ENCODE measurements at regions not wholly inside any gene's neighbourhood (a gene's known extent, or its start where the extent isn't known, plus 50 kb on each side); places are given as distances from the start of the nearest gene placed in this dataset.

DNA sequence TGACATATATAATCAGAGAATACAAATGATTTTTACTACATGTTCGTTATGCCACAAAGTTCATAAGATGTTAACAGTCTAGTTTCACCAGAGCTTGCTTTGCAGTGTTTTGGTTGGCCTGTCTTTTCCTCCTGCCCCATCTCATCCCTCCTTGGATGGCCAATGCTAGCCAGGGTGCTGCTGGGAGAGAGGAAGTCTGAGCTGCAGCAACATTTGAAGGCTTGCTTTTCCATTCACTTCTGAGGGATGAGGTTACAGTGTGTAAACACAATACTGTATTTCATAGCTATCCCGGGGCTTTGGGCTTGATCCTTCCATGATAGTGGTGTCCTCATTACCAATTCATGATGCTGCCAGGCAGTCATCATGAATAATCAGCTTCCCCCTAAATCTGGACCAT, 170.5 kb downstream of the RAB11FIP2 start:
- DNase-seq (ENCODE audit: low read depth) = no peak
- TF ChIP-seq, protein P1, sequence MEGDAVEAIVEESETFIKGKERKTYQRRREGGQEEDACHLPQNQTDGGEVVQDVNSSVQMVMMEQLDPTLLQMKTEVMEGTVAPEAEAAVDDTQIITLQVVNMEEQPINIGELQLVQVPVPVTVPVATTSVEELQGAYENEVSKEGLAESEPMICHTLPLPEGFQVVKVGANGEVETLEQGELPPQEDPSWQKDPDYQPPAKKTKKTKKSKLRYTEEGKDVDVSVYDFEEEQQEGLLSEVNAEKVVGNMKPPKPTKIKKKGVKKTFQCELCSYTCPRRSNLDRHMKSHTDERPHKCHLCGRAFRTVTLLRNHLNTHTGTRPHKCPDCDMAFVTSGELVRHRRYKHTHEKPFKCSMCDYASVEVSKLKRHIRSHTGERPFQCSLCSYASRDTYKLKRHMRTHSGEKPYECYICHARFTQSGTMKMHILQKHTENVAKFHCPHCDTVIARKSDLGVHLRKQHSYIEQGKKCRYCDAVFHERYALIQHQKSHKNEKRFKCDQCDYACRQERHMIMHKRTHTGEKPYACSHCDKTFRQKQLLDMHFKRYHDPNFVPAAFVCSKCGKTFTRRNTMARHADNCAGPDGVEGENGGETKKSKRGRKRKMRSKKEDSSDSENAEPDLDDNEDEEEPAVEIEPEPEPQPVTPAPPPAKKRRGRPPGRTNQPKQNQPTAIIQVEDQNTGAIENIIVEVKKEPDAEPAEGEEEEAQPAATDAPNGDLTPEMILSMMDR (IDR thresholded peaks at IDR 0.05; ENCODE audit: control insufficient read depth, extremely low read depth, insufficient read depth) = no peak
- no peak overlapping the region for H3K4me3 ChIP-seq (ENCODE audit: low read depth, low read length)

DNA sequence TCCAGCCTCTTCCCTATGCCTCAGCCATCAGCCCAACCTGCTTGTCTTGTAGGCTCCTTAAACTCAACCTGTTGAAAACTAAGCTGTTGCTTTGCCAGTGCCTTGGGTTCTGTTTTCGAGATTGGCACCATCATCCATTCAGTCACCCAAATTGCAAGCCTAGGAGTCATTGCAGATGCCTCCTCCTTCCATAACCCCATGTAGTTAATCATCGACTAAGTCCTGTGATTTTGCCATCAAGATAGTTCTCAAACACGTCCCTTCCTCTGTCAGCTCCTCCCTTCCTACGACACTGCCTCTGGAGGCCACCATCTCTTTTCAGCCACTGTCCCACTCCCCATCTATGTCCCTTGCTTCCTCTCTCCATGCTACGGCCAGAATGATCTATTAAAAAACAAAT, 168.1 kb downstream of the RAB11FIP2 start:
- H3K4me3 ChIP-seq (ENCODE audit: low read depth, low read length) = no peak overlapping the region
- TF ChIP-seq, protein P1 (IDR thresholded peaks at IDR 0.05; ENCODE audit: control insufficient read depth, extremely low read depth, insufficient read depth) = no peak
- no peak for DNase-seq (ENCODE audit: low read depth)

DNA sequence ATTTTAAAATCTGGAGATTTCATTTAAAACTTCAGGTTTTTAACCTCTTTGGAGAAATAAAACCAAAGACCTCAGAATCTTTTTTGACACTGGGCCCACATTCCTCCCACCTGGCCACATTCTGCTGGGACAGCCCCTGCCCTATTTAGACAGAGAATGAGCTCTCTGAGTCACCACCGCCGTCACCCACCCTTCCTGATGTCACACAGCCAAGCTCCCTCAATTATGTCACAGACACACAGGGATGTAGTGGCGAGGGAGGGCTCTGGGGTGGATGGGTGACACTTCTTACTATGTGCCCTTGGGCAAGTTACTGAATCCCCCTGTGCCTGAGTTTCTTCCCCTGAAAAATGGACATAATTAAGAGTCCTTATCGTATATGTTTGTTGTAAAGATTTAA, 162.6 kb downstream of the RAB11FIP2 start:
- TF ChIP-seq, protein P1 (IDR thresholded peaks at IDR 0.05; ENCODE audit: control insufficient read depth, extremely low read depth, insufficient read depth) = no peak

DNA sequence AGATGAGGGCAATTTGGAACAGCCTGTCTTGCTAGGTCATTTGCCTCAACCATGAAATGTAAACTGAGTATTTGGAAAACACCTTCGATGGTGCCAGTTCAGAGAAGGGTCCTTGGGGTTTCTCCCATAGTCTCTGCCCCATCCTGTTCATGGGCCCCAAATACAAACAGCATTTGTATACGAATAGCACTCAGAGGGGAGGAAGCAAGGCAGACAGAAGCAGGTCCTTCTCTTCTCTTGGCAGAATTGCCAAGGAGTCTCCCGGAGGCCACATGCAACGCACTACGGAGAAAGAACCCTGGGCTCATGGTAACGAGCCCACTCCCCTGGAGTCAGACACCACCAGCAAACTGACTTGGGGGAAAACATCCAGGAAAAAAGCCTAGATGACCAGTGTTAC, 162.1 kb downstream of the RAB11FIP2 start:
- DNase-seq (ENCODE audit: low read depth) = no peak
- TF ChIP-seq, protein P1 (IDR thresholded peaks at IDR 0.05; ENCODE audit: control insufficient read depth, extremely low read depth, insufficient read depth) = no peak
- no peak overlapping the region for H3K4me3 ChIP-seq (ENCODE audit: low read depth, low read length)

More for the DNA sequence above, 162.6 kb downstream of the RAB11FIP2 start:
- no peak for DNase-seq (ENCODE audit: low read depth)
- no peak overlapping the region for H3K4me3 ChIP-seq (ENCODE audit: low read depth, low read length)

DNA sequence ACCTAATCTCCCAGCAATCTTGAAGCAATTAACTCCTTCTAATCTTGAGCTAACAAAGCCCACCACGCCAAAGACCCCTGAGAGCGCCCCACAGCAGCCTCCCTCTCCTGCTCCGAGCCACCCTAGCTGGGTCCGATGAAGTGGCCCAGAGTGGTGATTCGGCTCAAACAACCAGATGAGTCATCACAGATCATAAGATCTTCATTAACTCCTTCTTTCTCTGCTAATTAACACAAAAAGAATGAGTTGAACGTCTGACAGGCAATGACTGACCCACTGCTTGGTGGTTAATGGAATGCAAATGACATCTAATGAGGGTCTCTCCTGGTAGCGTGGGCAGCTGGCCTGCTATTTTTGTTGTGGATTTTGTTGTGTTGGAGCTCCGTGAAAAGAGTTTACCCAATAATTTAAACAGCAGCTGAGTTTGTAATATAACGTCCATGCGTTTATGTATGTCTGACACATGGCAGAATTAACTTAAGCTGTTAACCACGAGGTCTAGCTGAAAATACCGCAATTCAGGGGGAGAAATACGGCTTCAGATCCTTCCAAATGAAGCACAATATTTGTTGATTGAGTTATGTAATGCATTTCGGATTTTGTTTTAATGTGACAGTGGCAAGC, 161.4 kb downstream of the RAB11FIP2 start:
- no peak overlapping the region for H3K4me3 ChIP-seq (ENCODE audit: low read depth, low read length)
- TF ChIP-seq, protein P1 (IDR thresholded peaks at IDR 0.05; ENCODE audit: control insufficient read depth, extremely low read depth, insufficient read depth) = no peak
- no peak for DNase-seq (ENCODE audit: low read depth)

DNA sequence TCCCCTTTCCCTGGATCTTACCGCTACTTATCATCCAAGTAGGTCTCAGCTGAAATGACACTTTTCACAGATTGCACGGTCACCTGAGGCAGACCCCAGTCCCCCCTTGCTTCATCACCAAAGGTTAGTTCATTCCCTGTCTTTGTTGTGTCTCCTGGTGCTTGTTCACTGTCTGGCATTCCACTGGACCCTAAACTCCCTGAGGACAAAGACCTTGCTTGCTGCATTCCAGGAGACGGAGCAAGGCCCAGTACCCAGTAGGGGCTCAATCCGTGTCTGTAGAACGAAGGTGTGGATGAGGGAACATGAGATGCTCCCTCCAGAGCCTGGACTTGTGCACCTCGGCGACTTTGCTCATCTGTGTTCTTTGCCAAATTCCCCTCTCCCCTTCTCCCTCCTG, 160.0 kb downstream of the RAB11FIP2 start:
- DNase-seq (ENCODE audit: low read depth) = no peak
- no peak overlapping the region for H3K4me3 ChIP-seq (ENCODE audit: low read depth, low read length)
- TF ChIP-seq, protein P1 (IDR thresholded peaks at IDR 0.05; ENCODE audit: control insufficient read depth, extremely low read depth, insufficient read depth) = no peak

DNA sequence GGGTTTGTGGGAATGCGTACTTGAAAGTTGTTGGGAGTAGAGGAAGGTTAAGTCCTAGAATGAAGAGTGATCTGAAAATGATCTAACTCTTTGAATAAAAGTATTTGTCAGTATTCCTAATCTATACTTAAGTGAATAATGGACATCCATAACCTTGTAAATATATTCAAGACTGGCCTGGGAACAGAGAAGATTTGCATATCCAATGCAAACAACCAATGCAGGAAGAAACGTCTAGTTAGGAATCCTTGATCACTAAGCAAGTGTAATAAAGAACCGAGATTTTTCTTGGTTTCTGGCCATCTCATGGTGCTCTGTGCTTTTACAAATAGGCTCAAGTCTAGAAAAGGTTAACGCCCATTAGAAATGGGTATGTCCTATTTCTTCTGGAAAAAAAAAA, 157.1 kb downstream of the RAB11FIP2 start:
- no peak overlapping the region for H3K4me3 ChIP-seq (ENCODE audit: low read depth, low read length)
- TF ChIP-seq, protein P1 (IDR thresholded peaks at IDR 0.05; ENCODE audit: control insufficient read depth, extremely low read depth, insufficient read depth) = no peak
- no peak for DNase-seq (ENCODE audit: low read depth)
